Ishikawa (cell line): ENCODE measurements at regions not wholly inside any gene's neighbourhood (a gene's known extent, or its start where the extent isn't known, plus 50 kb on each side); places are given as distances from the start of the nearest gene placed in this dataset.

Source experiments
- CEBPB ChIP-seq: IDR thresholded peaks from 2 replicates; pipeline ENCODE4 v1.6.1; 2012
- CREB1 ChIP-seq: IDR thresholded peaks from 2 replicates; pipeline ENCODE4 v1.6.1; 2012; ENCODE audit warnings: low read depth
- EGR1 ChIP-seq: IDR thresholded peaks from 2 replicates; pipeline ENCODE4 v1.6.1; 2012
- EP300 ChIP-seq: IDR thresholded peaks from 2 replicates; pipeline ENCODE4 v1.6.1; 2012; ENCODE audit warnings: borderline replicate concordance
- FOXM1 ChIP-seq: IDR thresholded peaks from 2 replicates; pipeline ENCODE4 v1.6.1; 2012; ENCODE audit warnings: low read depth, borderline replicate concordance
- MAX ChIP-seq: IDR thresholded peaks from 2 replicates; pipeline ENCODE4 v1.6.1; 2012
- NFIC ChIP-seq: IDR thresholded peaks from 2 replicates; pipeline ENCODE4 v1.6.1; 2012
- RAD21 ChIP-seq: IDR thresholded peaks from 2 replicates; pipeline ENCODE4 v1.6.1; 2012; ENCODE audit warnings: low read depth
- REST ChIP-seq: IDR thresholded peaks from 2 replicates; pipeline ENCODE4 v1.6.1; 2012; ENCODE audit warnings: low read depth, mild to moderate bottlenecking
- TAF1 ChIP-seq: IDR thresholded peaks from 2 replicates; pipeline ENCODE4 v1.6.1; 2012; ENCODE audit warnings: low read depth, mild to moderate bottlenecking
- TCF12 ChIP-seq: IDR thresholded peaks from 2 replicates; pipeline ENCODE4 v1.6.1; 2012; ENCODE audit warnings: low read depth
- TEAD4 ChIP-seq: IDR thresholded peaks from 2 replicates; pipeline ENCODE4 v1.6.1; 2012
- USF1 ChIP-seq: IDR thresholded peaks from 2 replicates; pipeline ENCODE4 v1.6.1; 2012
- YY1 ChIP-seq: IDR thresholded peaks from 2 replicates; pipeline ENCODE4 v1.6.1; 2012; ENCODE audit warnings: low read depth
- ZBTB7A ChIP-seq: IDR thresholded peaks from 2 replicates; pipeline ENCODE4 v1.6.1; 2012; ENCODE audit warnings: low read depth

GRCh38 chr3:34239875-34240274 lies 441.4 kb downstream of the PDCD6IP start:
- TF ChIP-seq RAD21, result no peak
- no peak for TF ChIP-seq MAX
- no peak for TF ChIP-seq TEAD4
- no peak for TF ChIP-seq TCF12
- TF ChIP-seq TAF1, result no peak
- no peak for TF ChIP-seq NFIC
- no peak for TF ChIP-seq FOXM1
- no peak for TF ChIP-seq CREB1
- no peak for TF ChIP-seq REST
- no peak for TF ChIP-seq EP300
- TF ChIP-seq YY1, result no peak
- no peak for TF ChIP-seq CEBPB
- TF ChIP-seq EGR1, result no peak
- no peak for TF ChIP-seq ZBTB7A
- TF ChIP-seq USF1, result no peak

- TF ChIP-seq CREB1 (no peak), CEBPB (no peak), FOXM1 (no peak)
Observed at GRCh38 chr3:34247401-34247800, 449.0 kb downstream of the PDCD6IP start.

- TF ChIP-seq TCF12 (no peak), REST (no peak), NFIC (no peak), USF1 (no peak), YY1 (no peak), CREB1 (no peak), ZBTB7A (no peak), EP300 (no peak), MAX (no peak), TEAD4 (no peak), RAD21 (no peak), FOXM1 (no peak), TAF1 (no peak), EGR1 (no peak), CEBPB (no peak)
Observed at GRCh38 chr3:34248352-34248751, 449.9 kb downstream of the PDCD6IP start.

- TF ChIP-seq EP300 (no peak), EGR1 (no peak)
Observed at GRCh38 chr3:34254285-34254684, 455.9 kb downstream of the PDCD6IP start.

GRCh38 chr3:34256021-34256420 lies 457.6 kb downstream of the PDCD6IP start:
- no peak for TF ChIP-seq FOXM1
- TF ChIP-seq USF1, result no peak
- TF ChIP-seq TAF1, result no peak
- no peak for TF ChIP-seq CREB1
- no peak for TF ChIP-seq RAD21
- no peak for TF ChIP-seq MAX
- TF ChIP-seq CEBPB, result no peak
- no peak for TF ChIP-seq ZBTB7A
- TF ChIP-seq YY1, result no peak
- no peak for TF ChIP-seq NFIC
- TF ChIP-seq TEAD4, result no peak
- no peak for TF ChIP-seq EP300
- no peak for TF ChIP-seq TCF12
- no peak for TF ChIP-seq EGR1
- no peak for TF ChIP-seq REST
